WTC11 (cell line): ENCODE measurements at regions not wholly inside any gene's neighbourhood (a gene's known extent, or its start where the extent isn't known, plus 50 kb on each side); places are given as distances from the start of the nearest gene placed in this dataset.

ENCODE experiments used
- ATAC-seq: fragments of 200-7000 bp; cut with Tn5 transposase; 2 replicates; pipeline ENCODE4 v1.10.0; 2021; ENCODE audit warnings: mild to moderate bottlenecking, moderate library complexity
- CTCF ChIA-PET: fragments of 300-600 bp; sonication (Branson Sonifier 250); formaldehyde crosslinking; loops from one replicate; lab custom pipeline; 2021; ENCODE audit warnings: antibody characterized with exemption; lab: Charles Lee
- POLR2A ChIA-PET: fragments of 350-600 bp; sonication (Branson Sonifier 250); formaldehyde crosslinking; loops from one replicate; lab custom pipeline; 2021; ENCODE audit warnings: antibody characterized with exemption; lab: Charles Lee
- DNase-seq: peaks from one replicate; pipeline ENCODE4 v3.0.0; 2021; ENCODE audit warnings: low spot score
- H3K27ac Mint-ChIP-seq: 2 replicates; pipeline ENCODE4 v1.8.0; 2021; ENCODE audit warnings: mixed read lengths
- H3K27me3 Mint-ChIP-seq: 2 replicates; pipeline ENCODE4 v1.8.0; 2021; ENCODE audit warnings: low read depth, mild to moderate bottlenecking, moderate library complexity, mixed read lengths
- H3K36me3 Mint-ChIP-seq: 2 replicates; pipeline ENCODE4 v1.8.0; 2021; ENCODE audit warnings: mixed read lengths
- H3K4me1 Mint-ChIP-seq: 2 replicates; pipeline ENCODE4 v1.8.0; 2022; ENCODE audit warnings: mixed read lengths
- H3K4me3 Mint-ChIP-seq: 2 replicates; pipeline ENCODE4 v1.8.0; 2021; ENCODE audit warnings: mild to moderate bottlenecking, moderate library complexity, mixed read lengths
- H3K9me3 Mint-ChIP-seq: 2 replicates; pipeline ENCODE4 v1.8.0; 2021; ENCODE audit warnings: mixed read lengths
- CREB1 ChIP-seq: sonication (generic); formaldehyde crosslinking; IDR thresholded peaks from 2 replicates; pipeline ENCODE4 v1.8.0; 2023; ENCODE audit warnings: mild to moderate bottlenecking, missing genetic modification reagents
- ELF4 ChIP-seq: sonication (generic); formaldehyde crosslinking; IDR thresholded peaks from 2 replicates; pipeline ENCODE4 v1.8.1; 2022; ENCODE audit warnings: low read depth, mild to moderate bottlenecking, moderate library complexity, missing genetic modification reagents
- FOXJ3 ChIP-seq: sonication (generic); formaldehyde crosslinking; IDR thresholded peaks from 2 replicates; pipeline ENCODE4 v1.9.0; 2021; ENCODE audit warnings: missing genetic modification reagents, mild to moderate bottlenecking, borderline replicate concordance
- GTF2I ChIP-seq: fragments of 250-450 bp; sonication (Bioruptor Pico); conservative IDR thresholded peaks from 2 replicates; pipeline ENCODE4 v1.4.0; 2021; ENCODE audit warnings: mild to moderate bottlenecking
- IRF2 ChIP-seq: sonication (generic); formaldehyde crosslinking; IDR thresholded peaks from 2 replicates; pipeline ENCODE4 v1.8.0; 2022; ENCODE audit warnings: low read depth, missing genetic modification reagents, borderline replicate concordance
- JAZF1 ChIP-seq: fragments of 250-450 bp; sonication (Bioruptor Pico); IDR thresholded peaks from 2 replicates; pipeline ENCODE4 v1.9.0; 2021; ENCODE audit warnings: moderate library complexity, mild to moderate bottlenecking, inconsistent platforms
- NFE2L1 ChIP-seq: sonication (generic); formaldehyde crosslinking; IDR thresholded peaks from 2 replicates; pipeline ENCODE4 v1.8.1; 2023; ENCODE audit warnings: missing genetic modification reagents
- ZNF138 ChIP-seq: sonication (generic); formaldehyde crosslinking; conservative IDR thresholded peaks from 2 replicates; pipeline ENCODE4 v1.8.1; 2022; ENCODE audit warnings: mild to moderate bottlenecking, moderate library complexity, missing genetic modification reagents
- ZNF416 ChIP-seq: fragments of 250-450 bp; sonication (Bioruptor Pico); IDR thresholded peaks from 2 replicates; pipeline ENCODE4 v1.9.0; 2021; ENCODE audit warnings: mild to moderate bottlenecking, inconsistent platforms
- TF ChIP-seq, protein P1 (sequence below): sonication (generic); formaldehyde crosslinking; IDR thresholded peaks from 2 replicates; pipeline ENCODE4 v1.8.0; 2023; ENCODE audit warnings: missing genetic modification reagents
- TF ChIP-seq, protein P2 (sequence below): sonication (generic); formaldehyde crosslinking; IDR thresholded peaks from 2 replicates; pipeline ENCODE4 v1.8.1; 2023; ENCODE audit warnings: mild to moderate bottlenecking, missing genetic modification reagents, borderline replicate concordance
- TF ChIP-seq, protein P3 (sequence below): sonication (generic); formaldehyde crosslinking; IDR thresholded peaks from 2 replicates; pipeline ENCODE4 v1.8.1; 2022; ENCODE audit warnings: missing genetic modification reagents, borderline replicate concordance
- TF ChIP-seq, protein P4 (sequence below): sonication (generic); formaldehyde crosslinking; conservative IDR thresholded peaks from 2 replicates; pipeline ENCODE4 v1.8.1; 2023; ENCODE audit warnings: mild to moderate bottlenecking, low read depth, missing genetic modification reagents, moderate library complexity
- TF ChIP-seq, protein P5 (sequence below): sonication (generic); formaldehyde crosslinking; IDR thresholded peaks from 2 replicates; pipeline ENCODE4 v1.8.0; 2022; ENCODE audit warnings: mild to moderate bottlenecking, missing genetic modification reagents
- TF ChIP-seq, protein P6 (sequence below): fragments of 250-450 bp; sonication (Bioruptor Pico); IDR thresholded peaks from 2 replicates; pipeline ENCODE4 v1.9.0; 2021; ENCODE audit warnings: moderate library complexity, mild to moderate bottlenecking, inconsistent platforms, borderline replicate concordance

DNA sequence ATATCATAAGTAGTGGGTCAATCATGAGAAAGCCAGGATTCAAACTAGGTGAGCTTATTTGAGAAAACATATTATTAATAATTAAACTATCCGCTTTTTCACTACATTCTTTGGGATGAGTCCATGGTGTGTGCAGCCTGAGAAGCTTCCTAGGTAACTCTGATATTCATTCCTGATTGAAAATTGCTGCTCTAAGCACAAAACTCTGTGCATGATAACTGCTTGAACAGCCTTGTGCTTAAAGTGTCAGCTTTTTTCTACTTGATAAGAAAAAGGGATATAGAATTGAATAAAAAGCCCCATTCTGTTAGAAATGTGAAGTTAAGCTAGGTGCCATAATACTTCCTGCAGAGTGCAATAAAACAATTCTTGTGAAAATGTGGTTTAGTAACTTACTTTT, 343.5 kb upstream of the LUZP2 start:
- TF ChIP-seq JAZF1 (CRISPR knock-in tag) (no peak), GTF2I (CRISPR knock-in tag) (no peak), NFE2L1 (no peak), ELF4 (CRISPR knock-in tag) (no peak), FOXJ3 (CRISPR knock-in tag) (no peak), ZNF138 (CRISPR knock-in tag) (no peak), CREB1 (CRISPR knock-in tag) (no peak), IRF2 (CRISPR knock-in tag) (no peak), ZNF416 (CRISPR knock-in tag) (no peak)
- TF ChIP-seq, protein P1, sequence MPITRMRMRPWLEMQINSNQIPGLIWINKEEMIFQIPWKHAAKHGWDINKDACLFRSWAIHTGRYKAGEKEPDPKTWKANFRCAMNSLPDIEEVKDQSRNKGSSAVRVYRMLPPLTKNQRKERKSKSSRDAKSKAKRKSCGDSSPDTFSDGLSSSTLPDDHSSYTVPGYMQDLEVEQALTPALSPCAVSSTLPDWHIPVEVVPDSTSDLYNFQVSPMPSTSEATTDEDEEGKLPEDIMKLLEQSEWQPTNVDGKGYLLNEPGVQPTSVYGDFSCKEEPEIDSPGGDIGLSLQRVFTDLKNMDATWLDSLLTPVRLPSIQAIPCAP = no peak
- TF ChIP-seq, protein P2, sequence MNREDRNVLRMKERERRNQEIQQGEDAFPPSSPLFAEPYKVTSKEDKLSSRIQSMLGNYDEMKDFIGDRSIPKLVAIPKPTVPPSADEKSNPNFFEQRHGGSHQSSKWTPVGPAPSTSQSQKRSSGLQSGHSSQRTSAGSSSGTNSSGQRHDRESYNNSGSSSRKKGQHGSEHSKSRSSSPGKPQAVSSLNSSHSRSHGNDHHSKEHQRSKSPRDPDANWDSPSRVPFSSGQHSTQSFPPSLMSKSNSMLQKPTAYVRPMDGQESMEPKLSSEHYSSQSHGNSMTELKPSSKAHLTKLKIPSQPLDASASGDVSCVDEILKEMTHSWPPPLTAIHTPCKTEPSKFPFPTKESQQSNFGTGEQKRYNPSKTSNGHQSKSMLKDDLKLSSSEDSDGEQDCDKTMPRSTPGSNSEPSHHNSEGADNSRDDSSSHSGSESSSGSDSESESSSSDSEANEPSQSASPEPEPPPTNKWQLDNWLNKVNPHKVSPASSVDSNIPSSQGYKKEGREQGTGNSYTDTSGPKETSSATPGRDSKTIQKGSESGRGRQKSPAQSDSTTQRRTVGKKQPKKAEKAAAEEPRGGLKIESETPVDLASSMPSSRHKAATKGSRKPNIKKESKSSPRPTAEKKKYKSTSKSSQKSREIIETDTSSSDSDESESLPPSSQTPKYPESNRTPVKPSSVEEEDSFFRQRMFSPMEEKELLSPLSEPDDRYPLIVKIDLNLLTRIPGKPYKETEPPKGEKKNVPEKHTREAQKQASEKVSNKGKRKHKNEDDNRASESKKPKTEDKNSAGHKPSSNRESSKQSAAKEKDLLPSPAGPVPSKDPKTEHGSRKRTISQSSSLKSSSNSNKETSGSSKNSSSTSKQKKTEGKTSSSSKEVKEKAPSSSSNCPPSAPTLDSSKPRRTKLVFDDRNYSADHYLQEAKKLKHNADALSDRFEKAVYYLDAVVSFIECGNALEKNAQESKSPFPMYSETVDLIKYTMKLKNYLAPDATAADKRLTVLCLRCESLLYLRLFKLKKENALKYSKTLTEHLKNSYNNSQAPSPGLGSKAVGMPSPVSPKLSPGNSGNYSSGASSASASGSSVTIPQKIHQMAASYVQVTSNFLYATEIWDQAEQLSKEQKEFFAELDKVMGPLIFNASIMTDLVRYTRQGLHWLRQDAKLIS (CRISPR knock-in tag) = no peak
- TF ChIP-seq, protein P3, sequence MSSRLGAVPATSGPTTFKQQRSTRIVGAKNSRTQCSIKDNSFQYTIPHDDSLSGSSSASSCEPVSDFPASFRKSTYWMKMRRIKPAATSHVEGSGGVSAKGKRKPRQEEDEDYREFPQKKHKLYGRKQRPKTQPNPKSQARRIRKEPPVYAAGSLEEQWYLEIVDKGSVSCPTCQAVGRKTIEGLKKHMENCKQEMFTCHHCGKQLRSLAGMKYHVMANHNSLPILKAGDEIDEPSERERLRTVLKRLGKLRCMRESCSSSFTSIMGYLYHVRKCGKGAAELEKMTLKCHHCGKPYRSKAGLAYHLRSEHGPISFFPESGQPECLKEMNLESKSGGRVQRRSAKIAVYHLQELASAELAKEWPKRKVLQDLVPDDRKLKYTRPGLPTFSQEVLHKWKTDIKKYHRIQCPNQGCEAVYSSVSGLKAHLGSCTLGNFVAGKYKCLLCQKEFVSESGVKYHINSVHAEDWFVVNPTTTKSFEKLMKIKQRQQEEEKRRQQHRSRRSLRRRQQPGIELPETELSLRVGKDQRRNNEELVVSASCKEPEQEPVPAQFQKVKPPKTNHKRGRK (CRISPR knock-in tag) = no peak
- TF ChIP-seq, protein P4, sequence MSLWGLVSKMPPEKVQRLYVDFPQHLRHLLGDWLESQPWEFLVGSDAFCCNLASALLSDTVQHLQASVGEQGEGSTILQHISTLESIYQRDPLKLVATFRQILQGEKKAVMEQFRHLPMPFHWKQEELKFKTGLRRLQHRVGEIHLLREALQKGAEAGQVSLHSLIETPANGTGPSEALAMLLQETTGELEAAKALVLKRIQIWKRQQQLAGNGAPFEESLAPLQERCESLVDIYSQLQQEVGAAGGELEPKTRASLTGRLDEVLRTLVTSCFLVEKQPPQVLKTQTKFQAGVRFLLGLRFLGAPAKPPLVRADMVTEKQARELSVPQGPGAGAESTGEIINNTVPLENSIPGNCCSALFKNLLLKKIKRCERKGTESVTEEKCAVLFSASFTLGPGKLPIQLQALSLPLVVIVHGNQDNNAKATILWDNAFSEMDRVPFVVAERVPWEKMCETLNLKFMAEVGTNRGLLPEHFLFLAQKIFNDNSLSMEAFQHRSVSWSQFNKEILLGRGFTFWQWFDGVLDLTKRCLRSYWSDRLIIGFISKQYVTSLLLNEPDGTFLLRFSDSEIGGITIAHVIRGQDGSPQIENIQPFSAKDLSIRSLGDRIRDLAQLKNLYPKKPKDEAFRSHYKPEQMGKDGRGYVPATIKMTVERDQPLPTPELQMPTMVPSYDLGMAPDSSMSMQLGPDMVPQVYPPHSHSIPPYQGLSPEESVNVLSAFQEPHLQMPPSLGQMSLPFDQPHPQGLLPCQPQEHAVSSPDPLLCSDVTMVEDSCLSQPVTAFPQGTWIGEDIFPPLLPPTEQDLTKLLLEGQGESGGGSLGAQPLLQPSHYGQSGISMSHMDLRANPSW (CRISPR knock-in tag) = no peak
- TF ChIP-seq, protein P5, sequence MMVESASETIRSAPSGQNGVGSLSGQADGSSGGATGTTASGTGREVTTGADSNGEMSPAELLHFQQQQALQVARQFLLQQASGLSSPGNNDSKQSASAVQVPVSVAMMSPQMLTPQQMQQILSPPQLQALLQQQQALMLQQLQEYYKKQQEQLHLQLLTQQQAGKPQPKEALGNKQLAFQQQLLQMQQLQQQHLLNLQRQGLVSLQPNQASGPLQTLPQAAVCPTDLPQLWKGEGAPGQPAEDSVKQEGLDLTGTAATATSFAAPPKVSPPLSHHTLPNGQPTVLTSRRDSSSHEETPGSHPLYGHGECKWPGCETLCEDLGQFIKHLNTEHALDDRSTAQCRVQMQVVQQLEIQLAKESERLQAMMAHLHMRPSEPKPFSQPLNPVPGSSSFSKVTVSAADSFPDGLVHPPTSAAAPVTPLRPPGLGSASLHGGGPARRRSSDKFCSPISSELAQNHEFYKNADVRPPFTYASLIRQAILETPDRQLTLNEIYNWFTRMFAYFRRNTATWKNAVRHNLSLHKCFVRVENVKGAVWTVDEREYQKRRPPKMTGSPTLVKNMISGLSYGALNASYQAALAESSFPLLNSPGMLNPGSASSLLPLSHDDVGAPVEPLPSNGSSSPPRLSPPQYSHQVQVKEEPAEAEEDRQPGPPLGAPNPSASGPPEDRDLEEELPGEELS (CRISPR knock-in tag) = no peak
- TF ChIP-seq, protein P6, sequence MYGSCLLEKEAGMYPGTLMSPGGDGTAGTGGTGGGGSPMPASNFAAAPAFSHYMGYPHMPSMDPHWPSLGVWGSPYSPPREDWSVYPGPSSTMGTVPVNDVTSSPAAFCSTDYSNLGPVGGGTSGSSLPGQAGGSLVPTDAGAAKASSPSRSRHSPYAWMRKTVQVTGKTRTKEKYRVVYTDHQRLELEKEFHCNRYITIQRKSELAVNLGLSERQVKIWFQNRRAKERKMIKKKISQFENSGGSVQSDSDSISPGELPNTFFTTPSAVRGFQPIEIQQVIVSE (CRISPR knock-in tag) = no peak
- Mint-ChIP-seq H3K27ac (no peak overlapping the region), H3K27me3 (no peaks in the 10 kb centered on the region), H3K9me3 (peaks cover 7% of the 10 kb centered on the region; the same call in 1 of the 2 replicates), H3K4me1 (peaks cover 9% of the 10 kb centered on the region), H3K4me3 (no peak overlapping the region), H3K36me3 (no peaks in the 10 kb centered on the region)
- ChIA-PET CTCF (no interaction called here), POLR2A (no interaction called here)
- no peak for DNase-seq
- no peak for ATAC-seq
